Mucosa of gallbladder (tissue), 1 donor: ENCODE measurements at regions not wholly inside any gene's neighbourhood (a gene's known extent, or its start where the extent isn't known, plus 50 kb on each side); places are given as distances from the start of the nearest gene placed in this dataset.
A peak's percentile ranks its signal among the peaks of the same experiment; 100 is the strongest.

Experiments used
- DNase-seq: peaks from one replicate; pipeline ENCODE4 v3.0.0-alpha.2; 2020; ENCODE audit warnings: low spot score
- donor health status: DM: no; HTN: no; CAD: no.

- DNase-seq, result no peak
Observed at GRCh38 chr1:47703156-47703825, 265.4 kb downstream of the FOXD2 start.

GRCh38 chr1:47703981-47704596 lies 266.2 kb downstream of the FOXD2 start:
- DNase-seq, result no peak

GRCh38 chr1:47705517-47706130 lies 267.8 kb downstream of the FOXD2 start:
- DNase-seq, result no peak

- DNase-seq, result no peak
Observed at GRCh38 chr1:47707503-47707902, 269.7 kb downstream of the FOXD2 start.

- DNase-seq, result no peak
Observed at GRCh38 chr1:47708019-47708535, 270.2 kb downstream of the FOXD2 start.

GRCh38 chr1:47708658-47709018 lies 270.8 kb downstream of the FOXD2 start:
- no peak for DNase-seq

- DNase-seq, result no peak
Observed at GRCh38 chr1:47709019-47709871, 271.4 kb downstream of the FOXD2 start.

- no peak for DNase-seq
Observed at GRCh38 chr1:47709872-47710231, 272.0 kb downstream of the FOXD2 start.

- peak; percentile 70 for DNase-seq
Observed at GRCh38 chr1:47710329-47711071, 272.7 kb downstream of the FOXD2 start.
